Naive thymus-derived CD4-positive, alpha-beta T cell (primary cell): ENCODE measurements at regions not wholly inside any gene's neighbourhood (a gene's known extent, or its start where the extent isn't known, plus 50 kb on each side); places are given as distances from the start of the nearest gene placed in this dataset.

Source experiments
- ATAC-seq: fragments of 150-1000 bp; cut with Tn5 transposase; 2 replicates; pipeline ENCODE4 v1.10.0; 2021; ENCODE audit warnings: mild to moderate bottlenecking, moderate library complexity
- CTCF ChIA-PET: fragments of 350-600 bp; sonication (Branson Sonifier 250); formaldehyde crosslinking; loops from one replicate; lab custom pipeline; 2021; ENCODE audit warnings: antibody characterized with exemption; lab: Charles Lee
- POLR2A ChIA-PET: fragments of 350-600 bp; sonication (Branson Sonifier 250); formaldehyde crosslinking; loops from one replicate; lab custom pipeline; 2021; ENCODE audit warnings: antibody characterized with exemption, inconsistent platforms; lab: Charles Lee
- DNase-seq, 9 donors: peaks; one replicate each; pipeline versions ENCODE4 v3.0.0 to v3.0.0-alpha.2; 2020 to 2022; ENCODE audit warnings: mixed read lengths in 1 of 9
- H3K27ac ChIP-seq: one replicate; pipeline ENCODE4 v1.7.0; 2013; ENCODE audit warnings: mild to moderate bottlenecking, low read depth, low read length, moderate library complexity
- H3K27me3 ChIP-seq, 2 donors: one replicate each; pipeline ENCODE4 v1.7.0; 2013; ENCODE audit warnings: low read length in 2 of 2, mild to moderate bottlenecking in 2 of 2, moderate library complexity in 2 of 2; ENCODE audit not compliant: control insufficient read depth in 2 of 2, insufficient read depth in 2 of 2
- H3K36me3 ChIP-seq, 3 experiments: 1 replicate in 2 of 3; 2 replicates in 1 of 3; pipeline ENCODE4 v1.7.0; 2013; ENCODE audit warnings: low read length in 3 of 3, mild to moderate bottlenecking in 3 of 3, moderate library complexity in 1 of 3; ENCODE audit not compliant: insufficient read depth in 3 of 3, control insufficient read depth in 2 of 3
- H3K4me1 ChIP-seq, 2 donors: one replicate each; pipeline ENCODE4 v1.7.0; 2013; ENCODE audit warnings: low read length in 2 of 2, mild to moderate bottlenecking in 2 of 2, moderate library complexity in 1 of 2; ENCODE audit not compliant: control insufficient read depth in 2 of 2, insufficient read depth in 2 of 2
- H3K4me3 ChIP-seq: 2 replicates; pipeline ENCODE4 v1.7.0; 2013; ENCODE audit warnings: mild to moderate bottlenecking, low read length
- H3K9me3 ChIP-seq, 3 experiments: 1 replicate in 2 of 3; 2 replicates in 1 of 3; pipeline ENCODE4 v1.7.0; 2013; ENCODE audit warnings: low read length in 3 of 3; ENCODE audit not compliant: control insufficient read depth in 2 of 3
- H3K27ac Mint-ChIP-seq, 9 donors: one replicate each; pipeline ENCODE4 v1.8.0; 2020 to 2022; ENCODE audit warnings: mixed read lengths in 9 of 9, mild to moderate bottlenecking in 8 of 9, moderate library complexity in 5 of 9, inconsistent platforms in 2 of 9
- H3K27me3 Mint-ChIP-seq, 5 donors: one replicate each; pipeline ENCODE4 v1.8.0; 2021 to 2022; ENCODE audit warnings: mixed read lengths in 5 of 5, mild to moderate bottlenecking in 1 of 5
- H3K36me3 Mint-ChIP-seq, 5 donors: one replicate each; pipeline ENCODE4 v1.8.0; 2020 to 2022; ENCODE audit warnings: mixed read lengths in 5 of 5, mild to moderate bottlenecking in 3 of 5, inconsistent platforms in 1 of 5
- H3K4me1 Mint-ChIP-seq, 7 donors: one replicate each; pipeline ENCODE4 v1.8.0; 2020 to 2022; ENCODE audit warnings: mixed read lengths in 7 of 7, mild to moderate bottlenecking in 3 of 7, inconsistent platforms in 1 of 7
- H3K4me3 Mint-ChIP-seq, 10 donors: one replicate each; pipeline ENCODE4 v1.8.0; 2020 to 2022; ENCODE audit warnings: mild to moderate bottlenecking in 10 of 10, mixed read lengths in 10 of 10, moderate library complexity in 6 of 10, inconsistent platforms in 2 of 10
- H3K9me3 Mint-ChIP-seq, 11 donors: one replicate each; pipeline ENCODE4 v1.8.0; 2020 to 2022; ENCODE audit warnings: mixed read lengths in 11 of 11, mild to moderate bottlenecking in 4 of 11, inconsistent platforms in 1 of 11, moderate library complexity in 1 of 11
- intact Hi-C, 2 donors: fragments of 100-400 bp; cut with micrococcal nuclease; formaldehyde crosslinking; loops; one replicate each; pipeline ENCODE4 v1.15.1; 2023

DNA sequence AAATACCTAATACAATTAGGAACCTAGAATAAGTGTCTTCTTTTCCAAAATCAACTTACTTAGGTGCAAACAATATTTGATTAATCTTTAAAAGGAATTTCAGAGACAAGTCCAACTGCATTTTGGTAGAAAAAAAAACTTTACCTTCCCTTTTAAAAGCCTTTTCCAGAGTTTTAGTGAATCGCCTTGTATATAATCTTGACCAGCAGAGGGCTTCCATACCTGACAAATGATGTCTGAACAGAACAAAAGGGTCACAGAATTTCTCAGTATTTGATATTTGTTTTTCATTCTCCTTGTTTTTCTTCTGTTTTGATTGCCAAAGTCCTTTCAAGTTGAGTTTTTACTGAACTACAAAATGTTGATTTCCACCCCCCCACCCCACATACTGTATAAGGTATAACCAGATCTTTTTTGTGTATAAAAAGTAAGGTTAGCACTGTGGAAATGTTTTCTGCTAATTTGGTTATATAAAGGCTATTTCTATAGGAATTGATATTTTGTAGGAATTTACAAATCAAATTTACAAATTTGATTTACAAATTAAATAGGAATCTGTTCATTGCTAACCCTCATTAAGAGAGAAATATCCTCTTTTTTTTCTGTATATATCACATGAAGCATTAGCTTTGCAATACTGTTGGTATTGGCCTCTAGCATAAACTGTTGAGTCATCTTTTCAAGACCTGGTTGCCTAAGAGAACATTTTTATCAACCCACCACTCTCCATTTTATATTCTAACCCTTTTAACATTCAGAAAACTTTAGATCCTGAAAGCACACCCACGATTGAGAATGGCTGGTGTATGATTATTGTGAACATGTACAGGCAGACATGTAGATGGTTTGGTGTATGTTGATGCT, 464.1 kb upstream of the RARB start:
- H3K4me1 Mint-ChIP-seq: no peaks in the 10 kb centered on the region
- H3K27me3 ChIP-seq: no peaks in the 10 kb centered on the region
- H3K9me3 Mint-ChIP-seq: peaks cover 0 to 9% (median 0%) of the 10 kb centered on the region in 11 donors
- DNase-seq: no peak
- no peaks in the 10 kb centered on the region for H3K36me3 ChIP-seq
- no peak overlapping the region for H3K27ac Mint-ChIP-seq
- no peaks in the 10 kb centered on the region for H3K27me3 Mint-ChIP-seq
- CTCF ChIA-PET: no interaction called here
- ATAC-seq: no peak
- no peaks in the 10 kb centered on the region for H3K9me3 ChIP-seq
- H3K36me3 Mint-ChIP-seq: no peaks in the 10 kb centered on the region
- H3K4me3 Mint-ChIP-seq: no peak overlapping the region
- no peak overlapping the region for H3K4me3 ChIP-seq
- POLR2A ChIA-PET: no interaction called here
- no peaks in the 10 kb centered on the region for H3K4me1 ChIP-seq
- intact Hi-C loops: no loop called here
- H3K27ac ChIP-seq: no peak overlapping the region

DNA sequence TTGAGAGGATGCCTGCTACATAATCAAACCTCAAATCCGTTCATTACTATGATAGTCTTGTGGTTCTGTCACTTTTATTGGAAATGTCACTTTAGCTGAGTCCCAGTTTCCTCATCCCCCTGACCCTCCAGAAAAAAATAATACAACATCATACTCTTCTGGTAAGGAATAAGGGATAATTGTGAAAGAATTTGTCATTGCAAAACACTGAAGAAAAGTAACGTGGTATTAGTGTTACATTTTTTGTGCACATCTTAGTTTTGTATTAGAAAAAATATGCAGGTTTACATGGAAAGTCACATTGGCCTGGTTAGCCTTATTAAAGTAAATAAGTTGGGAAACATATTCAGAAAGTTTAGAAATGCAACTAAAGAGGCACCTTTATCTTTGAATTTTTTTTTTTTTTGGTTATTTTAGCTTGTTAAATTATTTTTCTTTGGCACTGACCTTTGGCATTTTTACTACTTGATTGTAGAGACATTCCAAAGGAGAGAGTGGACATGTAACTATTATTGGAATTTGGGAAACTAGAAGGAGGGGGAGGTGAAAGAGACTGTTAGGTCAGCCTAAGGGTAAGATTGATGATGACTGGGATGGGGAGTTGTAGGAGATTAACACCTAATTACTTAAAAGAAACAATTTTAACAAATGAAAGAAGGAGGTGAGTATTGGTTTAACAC, 462.2 kb upstream of the RARB start:
- no peak overlapping the region for H3K4me3 ChIP-seq
- POLR2A ChIA-PET: no interaction called here
- no peaks in the 10 kb centered on the region for H3K36me3 Mint-ChIP-seq
- CTCF ChIA-PET: no interaction called here
- no peak overlapping the region for H3K27ac Mint-ChIP-seq
- ATAC-seq (no peak), DNase-seq (no peak)
- no peaks in the 10 kb centered on the region for H3K27me3 Mint-ChIP-seq
- no peak overlapping the region for H3K4me3 Mint-ChIP-seq
- intact Hi-C loops: no loop called here
- no peaks in the 10 kb centered on the region for H3K36me3 ChIP-seq
- no peak overlapping the region for H3K27ac ChIP-seq
- no peaks in the 10 kb centered on the region for H3K4me1 Mint-ChIP-seq
- peaks cover 0 to 5% (median 0%) of the 10 kb centered on the region in 11 donors for H3K9me3 Mint-ChIP-seq
- H3K4me1 ChIP-seq: no peaks in the 10 kb centered on the region
- H3K9me3 ChIP-seq: no peaks in the 10 kb centered on the region
- no peaks in the 10 kb centered on the region for H3K27me3 ChIP-seq

- Histone ChIP-seq H3K4me1 (no peaks in the 10 kb centered on the region), H3K27ac (no peak overlapping the region), H3K9me3 (no peaks in the 10 kb centered on the region), H3K27me3 (no peaks in the 10 kb centered on the region), H3K4me3 (no peak overlapping the region), H3K36me3 (no peaks in the 10 kb centered on the region)
- intact Hi-C loops: no loop called here
- H3K9me3 Mint-ChIP-seq: peaks cover 0 to 12% (median 2%) of the 10 kb centered on the region in 11 donors
- ChIA-PET CTCF (no interaction called here), POLR2A (no interaction called here)
- no peak for ATAC-seq
- H3K4me1 Mint-ChIP-seq: no peaks in the 10 kb centered on the region
- no peak for DNase-seq
- no peaks in the 10 kb centered on the region for H3K36me3 Mint-ChIP-seq
- H3K27ac Mint-ChIP-seq: no peak overlapping the region
- no peaks in the 10 kb centered on the region for H3K27me3 Mint-ChIP-seq
- no peak overlapping the region for H3K4me3 Mint-ChIP-seq
These were observed 460.0 kb upstream of the RARB start for GRCh38 chr3:24968036-24968435.

GRCh38 chr3:24972491-24972890, 455.6 kb upstream of the RARB start:
- ATAC-seq: no peak
- H3K36me3 Mint-ChIP-seq: no peaks in the 10 kb centered on the region

DNA sequence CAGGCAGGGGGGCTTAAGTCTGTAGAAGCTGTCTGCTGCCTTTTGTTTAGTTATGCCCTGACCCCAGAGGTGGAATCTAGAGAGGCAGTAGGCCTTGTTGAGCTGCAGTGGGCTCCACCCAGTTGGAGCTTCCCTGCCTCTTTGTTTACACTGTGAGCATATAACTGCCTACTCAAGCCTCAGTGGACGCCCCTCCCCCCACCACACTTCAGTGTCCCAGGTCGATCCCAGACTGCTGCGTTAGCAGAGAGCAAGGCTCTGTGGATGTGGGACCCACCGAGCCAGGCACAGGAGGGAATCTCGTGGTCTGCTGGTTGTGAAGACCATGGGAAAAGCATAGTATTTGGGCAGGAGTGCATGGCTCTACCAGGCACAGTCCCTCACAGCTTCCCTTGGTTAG, 446.8 kb upstream of the RARB start:
- ATAC-seq (no peak), DNase-seq (no peak)
- Histone ChIP-seq H3K4me1 (no peaks in the 10 kb centered on the region), H3K27me3 (no peaks in the 10 kb centered on the region), H3K27ac (no peak overlapping the region), H3K4me3 (no peak overlapping the region), H3K36me3 (no peaks in the 10 kb centered on the region), H3K9me3 (no peaks in the 10 kb centered on the region)
- Mint-ChIP-seq H3K4me3 (no peak overlapping the region), H3K36me3 (no peaks in the 10 kb centered on the region), H3K9me3 (peaks cover 8 to 34% (median 10%) of the 10 kb centered on the region in 11 donors), H3K27ac (no peak overlapping the region), H3K4me1 (no peaks in the 10 kb centered on the region), H3K27me3 (peaks cover 0 to 5% (median 0%) of the 10 kb centered on the region in 5 donors)
- intact Hi-C loops: no loop called here
- POLR2A ChIA-PET: no interaction called here
- CTCF ChIA-PET: no interaction called here

More at GRCh38 chr3:24972491-24972890, 455.6 kb upstream of the RARB start:
- intact Hi-C loops: no loop called here
- no peak overlapping the region for H3K4me3 ChIP-seq
- H3K27me3 ChIP-seq: no peaks in the 10 kb centered on the region
- H3K4me1 ChIP-seq: no peaks in the 10 kb centered on the region
- H3K4me1 Mint-ChIP-seq: no peaks in the 10 kb centered on the region
- H3K9me3 Mint-ChIP-seq: peaks cover 0 to 22% (median 6%) of the 10 kb centered on the region in 11 donors
- H3K27me3 Mint-ChIP-seq: no peaks in the 10 kb centered on the region
- H3K36me3 ChIP-seq: no peaks in the 10 kb centered on the region
- H3K27ac ChIP-seq: no peak overlapping the region
- H3K9me3 ChIP-seq: no peaks in the 10 kb centered on the region
- ChIA-PET POLR2A (no interaction called here), CTCF (no interaction called here)
- no peak overlapping the region for H3K4me3 Mint-ChIP-seq
- no peak overlapping the region for H3K27ac Mint-ChIP-seq
- no peak for DNase-seq

DNA sequence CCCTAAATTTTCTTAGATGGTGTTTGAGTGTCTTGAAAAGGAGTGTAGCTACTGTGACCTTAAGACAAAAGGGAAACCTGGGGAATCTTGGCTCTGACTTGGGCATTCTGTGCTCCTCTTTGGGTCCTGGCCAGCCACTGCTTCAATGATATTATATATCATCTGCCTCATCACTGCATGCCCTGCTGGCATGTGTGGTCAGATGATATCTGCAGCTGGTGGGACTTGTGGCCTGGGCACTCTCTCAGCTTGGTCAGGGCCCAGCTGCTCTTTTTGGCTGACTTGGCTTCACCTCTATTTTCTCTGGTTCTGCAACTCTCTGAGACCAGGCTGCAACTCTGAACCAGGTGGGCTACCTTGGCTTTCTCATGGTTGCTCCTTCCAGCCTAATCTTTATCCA, 446.1 kb upstream of the RARB start:
- Histone ChIP-seq H3K27me3 (no peaks in the 10 kb centered on the region), H3K27ac (no peak overlapping the region), H3K4me1 (no peaks in the 10 kb centered on the region), H3K9me3 (no peaks in the 10 kb centered on the region), H3K4me3 (no peak overlapping the region), H3K36me3 (no peaks in the 10 kb centered on the region)
- intact Hi-C loops: no loop called here
- Mint-ChIP-seq H3K27ac (no peak overlapping the region), H3K9me3 (peaks cover 7 to 33% (median 10%) of the 10 kb centered on the region in 11 donors), H3K4me3 (no peak overlapping the region), H3K27me3 (peaks cover 0 to 5% (median 0%) of the 10 kb centered on the region in 5 donors), H3K36me3 (no peaks in the 10 kb centered on the region), H3K4me1 (no peaks in the 10 kb centered on the region)
- ChIA-PET POLR2A (no interaction called here), CTCF (interaction anchor here (0.5 kb wide), 1 partner anchor 611 kb away, joined by 4 read pairs; no protein-coding TSS in a partner anchor)
- no peak for DNase-seq
- ATAC-seq: no peak
